ENCODE measurements at regions not wholly inside any gene's neighbourhood (a gene's known extent, or its start where the extent isn't known, plus 50 kb on each side); places are given as distances from the start of the nearest gene placed in this dataset.
A peak's percentile ranks its signal among the peaks of the same experiment; 100 is the strongest.

DNA sequence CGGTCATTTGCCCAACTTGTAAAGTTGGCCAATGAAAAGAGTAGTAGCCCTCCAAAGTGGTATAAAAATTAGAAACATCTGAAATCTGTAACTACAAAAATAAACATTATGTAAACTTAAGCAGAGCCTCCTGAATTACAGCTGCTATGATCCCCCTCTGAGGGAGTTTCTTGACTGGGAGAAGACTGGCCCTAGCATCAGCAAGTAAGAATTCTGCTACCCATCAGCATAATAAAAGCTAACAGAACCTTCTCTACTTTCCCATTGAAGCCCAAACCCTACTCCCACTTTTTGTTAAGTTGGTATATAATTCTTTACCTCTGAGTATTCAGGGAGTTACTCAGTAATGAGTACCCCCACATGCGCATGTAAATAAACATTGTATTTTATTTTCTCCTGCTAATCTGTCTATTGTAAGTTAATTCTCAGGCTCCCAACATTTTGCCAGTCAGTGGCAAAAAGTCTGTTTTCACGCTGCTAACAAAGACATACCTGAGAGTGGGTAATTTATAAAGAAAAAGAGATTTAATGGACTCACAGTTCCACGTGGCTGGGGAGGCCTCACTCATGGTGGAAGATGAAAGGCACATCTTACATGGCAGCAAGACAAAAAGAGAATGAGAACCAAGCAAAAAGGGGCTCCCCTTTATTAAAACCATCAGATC is 71.3 kb downstream of the MYL12B start:
- intact Hi-C loops (cut with DNase I, micrococcal nuclease) = no loop called here
- no peak for TF ChIP-seq CTCF (IDR thresholded peaks at IDR 0.05)
- H3K4me1 ChIP-seq (ENCODE audit: low read depth) = no peaks in the 10 kb centered on the region
- H3K4me3 ChIP-seq = no peak overlapping the region
- DNase-seq (no peak), ATAC-seq (no peak)
- no peaks in the 10 kb centered on the region for H3K36me3 ChIP-seq (ENCODE audit: low read depth)
- no peaks in the 10 kb centered on the region for H3K9me3 ChIP-seq

GRCh38 chr18:3333721-3334386 is 71.9 kb downstream of the MYL12B start:
- intact Hi-C loops (cut with DNase I, micrococcal nuclease) = no loop called here
- H3K4me3 ChIP-seq = no peak overlapping the region
- H3K36me3 ChIP-seq (ENCODE audit: low read depth) = no peaks in the 10 kb centered on the region
- ATAC-seq = no peak
- no peaks in the 10 kb centered on the region for H3K4me1 ChIP-seq (ENCODE audit: low read depth)
- no peak for DNase-seq
- H3K9me3 ChIP-seq = no peaks in the 10 kb centered on the region
- no peak for TF ChIP-seq CTCF (IDR thresholded peaks at IDR 0.05)

DNA sequence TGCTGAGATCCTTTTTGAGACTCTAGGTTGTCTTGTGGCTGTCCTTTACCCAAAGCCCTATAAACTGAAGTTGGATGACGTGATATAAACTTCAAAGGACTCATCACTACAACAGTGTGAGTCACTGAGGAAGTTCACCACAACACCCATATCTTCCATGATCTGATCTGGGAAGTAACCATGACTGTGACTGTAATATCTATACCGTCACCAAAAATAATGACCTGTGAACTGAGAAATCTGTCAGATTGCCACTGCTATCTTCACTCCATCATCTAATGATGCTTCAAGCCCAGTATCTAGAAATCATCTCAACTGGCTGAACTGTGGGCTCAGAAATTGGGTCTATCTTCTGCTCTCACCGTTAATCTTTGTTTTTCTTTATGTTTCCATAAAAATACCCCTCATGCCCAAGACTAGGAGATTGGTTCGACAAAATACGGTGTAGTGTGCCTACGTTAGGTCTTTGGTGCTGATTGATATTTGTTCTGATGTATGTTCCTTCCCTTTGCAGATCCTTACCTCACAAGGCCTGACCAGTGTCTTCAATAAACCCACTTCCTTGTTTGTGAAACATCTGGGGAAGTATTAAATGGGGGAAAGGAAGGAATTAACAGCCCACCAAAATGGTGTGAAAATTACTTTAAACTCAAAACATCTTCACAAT is 78.2 kb downstream of the MYL12B start:
- H3K4me3 ChIP-seq = no peak overlapping the region
- peaks cover 5% of the 10 kb centered on the region for H3K9me3 ChIP-seq
- no peaks in the 10 kb centered on the region for H3K36me3 ChIP-seq (ENCODE audit: low read depth)
- DNase-seq (no peak), ATAC-seq (peak; percentile 73)
- H3K4me1 ChIP-seq (ENCODE audit: low read depth) = no peaks in the 10 kb centered on the region
- intact Hi-C loops (cut with DNase I, micrococcal nuclease) = no loop called here
- TF ChIP-seq CTCF (IDR thresholded peaks at IDR 0.05) = no peak

- no peak overlapping the region for H3K4me3 ChIP-seq
- H3K4me1 ChIP-seq (ENCODE audit: low read depth) = no peaks in the 10 kb centered on the region
- ATAC-seq (peak; percentile 92), DNase-seq (peak in 1 of 3 donors; percentile 5)
- intact Hi-C loops (cut with DNase I, micrococcal nuclease) = no loop called here
- H3K9me3 ChIP-seq = peaks cover 5% of the 10 kb centered on the region
- H3K36me3 ChIP-seq (ENCODE audit: low read depth) = no peaks in the 10 kb centered on the region
- TF ChIP-seq CTCF (IDR thresholded peaks at IDR 0.05) = no peak
Measured at GRCh38 chr18:3340682-3341097, 78.8 kb downstream of the MYL12B start.

DNA sequence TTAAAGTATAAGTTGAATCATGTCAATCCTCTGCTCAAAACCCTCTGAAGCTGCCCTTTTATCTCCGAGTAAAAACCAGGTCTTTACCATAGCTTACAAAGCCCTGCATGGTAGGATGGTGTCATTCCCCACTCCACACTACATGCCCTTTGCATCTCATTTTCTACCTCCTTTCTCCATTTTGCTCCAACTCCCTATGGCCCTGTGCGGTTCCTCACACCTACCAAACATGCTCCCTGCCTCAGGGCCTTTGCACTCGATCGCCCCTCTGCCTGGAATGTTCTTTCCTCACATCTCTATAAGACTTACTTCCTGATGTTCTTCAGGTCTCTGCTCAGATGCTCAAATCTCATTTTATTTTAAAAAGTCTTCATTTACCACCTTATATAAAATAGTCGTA is 80.7 kb downstream of the MYL12B start:
- no peak for DNase-seq
- no peak for TF ChIP-seq CTCF (IDR thresholded peaks at IDR 0.05)
- Histone ChIP-seq H3K9me3 (peaks cover 5% of the 10 kb centered on the region), H3K36me3 (ENCODE audit: low read depth) (no peaks in the 10 kb centered on the region), H3K4me1 (ENCODE audit: low read depth) (no peaks in the 10 kb centered on the region), H3K4me3 (no peak overlapping the region)
- no peak for ATAC-seq
- intact Hi-C loops (cut with DNase I, micrococcal nuclease) = no loop called here

Measured in mucosa of descending colon (tissue), 3 donors.